Esophagus squamous epithelium (tissue), 5 donors: ENCODE measurements at regions not wholly inside any gene's neighbourhood (a gene's known extent, or its start where the extent isn't known, plus 50 kb on each side); places are given as distances from the start of the nearest gene placed in this dataset.

Experiments used
- DNase-seq: peaks from one replicate; lab custom pipeline; 2025; lab: John Stamatoyannopoulos, UW
- H3K27ac ChIP-seq, 4 donors: fragments of 200-600 bp; sonication (generic); one replicate each; pipeline ENCODE4 v1.5.1; 2016 to 2019; ENCODE audit warnings: mild to moderate bottlenecking in 1 of 4
- H3K27me3 ChIP-seq, 4 donors: fragments of 200-600 bp; sonication (generic); 1 replicate in 3 of 4; 2 replicates in 1 of 4; pipeline versions ENCODE4 v1.5.1 to v1.6.0; 2017 to 2021; ENCODE audit warnings: antibody characterized with exemption in 1 of 4
- H3K36me3 ChIP-seq, 3 donors: fragments of 200-600 bp; sonication (generic); one replicate each; pipeline ENCODE4 v1.5.1; 2016 to 2019
- H3K4me1 ChIP-seq, 3 donors: fragments of 200-600 bp; sonication (generic); one replicate each; pipeline ENCODE4 v1.5.1; 2017 to 2019
- H3K4me3 ChIP-seq, 4 donors: fragments of 200-600 bp; sonication (generic); 1 replicate in 3 of 4; 2 replicates in 1 of 4; pipeline ENCODE4 v1.5.1; 2016 to 2019; ENCODE audit warnings: mild to moderate bottlenecking in 2 of 4, moderate library complexity in 1 of 4
- H3K9me3 ChIP-seq, 3 donors: fragments of 200-600 bp; sonication (generic); one replicate each; pipeline ENCODE4 v1.5.1; 2016 to 2019
- POLR2A ChIP-seq, 4 donors: fragments of 450-650 bp; IDR thresholded peaks; one replicate each; pipeline ENCODE4 v1.6.1; 2017; ENCODE audit warnings: antibody characterized with exemption in 4 of 4, mild to moderate bottlenecking in 4 of 4, moderate library complexity in 3 of 4
- WGBS, 2 donors: methylation state at CpG; one replicate each; pipeline ENCODE4 v1.1.5; 2018; 5-methylcytosine and 5-hydroxymethylcytosine counted together
- intact Hi-C: fragments of 100-400 bp; cut with DNase I; formaldehyde crosslinking; loops from one replicate; pipeline ENCODE4 v1.15.0; 2022
- TF ChIP-seq, protein P1 (sequence below), 6 experiments: fragments of 450-650 bp in 4 of 6; fragments of 200-600 bp in 2 of 6; sonication (generic) in 2 of 6; IDR thresholded peaks; one replicate each; pipeline ENCODE4 v1.5.1; 2016 to 2019; ENCODE audit warnings: antibody characterized with exemption in 6 of 6, mild to moderate bottlenecking in 4 of 6, moderate library complexity in 4 of 6
- donor health status: DM: yes; HTN: yes; CAD: no.

- Histone ChIP-seq H3K9me3 (no peaks in the 10 kb centered on the region), H3K27me3 (no peaks in the 10 kb centered on the region), H3K27ac (no peak overlapping the region), H3K36me3 (no peaks in the 10 kb centered on the region), H3K4me1 (peaks cover 0 to under 1% (median 0%) of the 10 kb centered on the region in 3 donors), H3K4me3 (no peak overlapping the region)
- TF ChIP-seq, protein P1, sequence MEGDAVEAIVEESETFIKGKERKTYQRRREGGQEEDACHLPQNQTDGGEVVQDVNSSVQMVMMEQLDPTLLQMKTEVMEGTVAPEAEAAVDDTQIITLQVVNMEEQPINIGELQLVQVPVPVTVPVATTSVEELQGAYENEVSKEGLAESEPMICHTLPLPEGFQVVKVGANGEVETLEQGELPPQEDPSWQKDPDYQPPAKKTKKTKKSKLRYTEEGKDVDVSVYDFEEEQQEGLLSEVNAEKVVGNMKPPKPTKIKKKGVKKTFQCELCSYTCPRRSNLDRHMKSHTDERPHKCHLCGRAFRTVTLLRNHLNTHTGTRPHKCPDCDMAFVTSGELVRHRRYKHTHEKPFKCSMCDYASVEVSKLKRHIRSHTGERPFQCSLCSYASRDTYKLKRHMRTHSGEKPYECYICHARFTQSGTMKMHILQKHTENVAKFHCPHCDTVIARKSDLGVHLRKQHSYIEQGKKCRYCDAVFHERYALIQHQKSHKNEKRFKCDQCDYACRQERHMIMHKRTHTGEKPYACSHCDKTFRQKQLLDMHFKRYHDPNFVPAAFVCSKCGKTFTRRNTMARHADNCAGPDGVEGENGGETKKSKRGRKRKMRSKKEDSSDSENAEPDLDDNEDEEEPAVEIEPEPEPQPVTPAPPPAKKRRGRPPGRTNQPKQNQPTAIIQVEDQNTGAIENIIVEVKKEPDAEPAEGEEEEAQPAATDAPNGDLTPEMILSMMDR (IDR thresholded peaks at IDR 0.05), result no peak
- TF ChIP-seq POLR2A (IDR thresholded peaks at IDR 0.05), result no peak
- intact Hi-C loops, result no loop called here
- no peak for DNase-seq
- WGBS, 2 donors, result 83 to 95% methylated on average over 3 of the region's 3 CpGs
These were observed 261.9 kb downstream of the GADD45G start for GRCh38 chr9:89866701-89867100.

- no peaks in the 10 kb centered on the region for H3K27me3 ChIP-seq
- H3K4me1 ChIP-seq, result peaks cover 10 to 15% (median 10%) of the 10 kb centered on the region in 3 donors
- no peaks in the 10 kb centered on the region for H3K36me3 ChIP-seq
- 83 to 88% methylated on average over 1 to 4 of the region's 4 CpGs for WGBS, 2 donors
- H3K9me3 ChIP-seq, result no peaks in the 10 kb centered on the region
- H3K4me3 ChIP-seq, result no peak overlapping the region
- no peak for TF ChIP-seq POLR2A (IDR thresholded peaks at IDR 0.05)
- TF ChIP-seq, protein P1 (IDR thresholded peaks at IDR 0.05), result no peak
- H3K27ac ChIP-seq, result no peak overlapping the region
- no peak for DNase-seq
- intact Hi-C loops, result no loop called here
These were observed 263.3 kb downstream of the GADD45G start for GRCh38 chr9:89868100-89868499.

DNA sequence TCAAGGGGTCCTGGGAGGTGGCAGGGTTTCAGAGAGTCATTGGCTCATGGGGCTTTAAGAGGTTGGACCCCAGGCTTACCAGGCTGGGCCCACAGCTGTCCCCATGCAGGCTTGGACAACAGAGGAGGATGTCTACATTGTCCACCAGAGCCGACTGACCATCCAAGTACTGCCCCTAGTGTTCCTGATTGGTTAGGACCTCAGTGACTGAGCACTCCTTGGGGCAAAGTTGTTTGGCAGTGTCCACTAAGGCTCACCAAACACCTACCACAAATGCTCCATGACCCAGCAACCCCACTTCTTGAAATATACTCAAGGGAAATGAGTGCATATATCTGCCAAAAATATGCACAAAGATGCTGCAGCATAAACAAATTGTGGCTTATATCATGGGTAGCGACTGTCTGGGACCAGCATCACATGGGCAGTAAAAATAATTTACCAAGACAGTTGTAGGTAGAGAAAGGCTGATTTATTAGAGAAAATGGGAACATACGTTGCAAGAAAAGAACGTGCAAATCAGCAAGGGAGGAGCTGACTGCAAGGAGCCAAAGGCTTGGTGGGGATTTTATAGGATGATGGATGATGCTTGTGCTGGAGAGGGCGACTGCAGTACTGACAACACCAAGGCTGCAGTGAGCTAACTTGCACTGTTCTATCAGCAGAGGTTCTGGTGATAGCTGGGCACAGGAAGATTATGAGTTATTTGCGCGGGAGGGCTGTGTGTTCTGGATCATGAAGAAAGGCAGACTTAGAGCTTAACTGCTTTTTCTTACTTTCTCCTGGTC is 265.2 kb downstream of the GADD45G start:
- TF ChIP-seq, protein P1 (IDR thresholded peaks at IDR 0.05), result no peak
- no peak for TF ChIP-seq POLR2A (IDR thresholded peaks at IDR 0.05)
- no peak for DNase-seq
- H3K36me3 ChIP-seq, result no peaks in the 10 kb centered on the region
- H3K4me1 ChIP-seq, result peaks cover 26 to 34% (median 29%) of the 10 kb centered on the region in 3 donors
- no peaks in the 10 kb centered on the region for H3K27me3 ChIP-seq
- no peak overlapping the region for H3K4me3 ChIP-seq
- no peak overlapping the region for H3K27ac ChIP-seq
- 64 to 67% methylated on average over 6 to 7 of the region's 7 CpGs for WGBS, 2 donors
- no peaks in the 10 kb centered on the region for H3K9me3 ChIP-seq
- intact Hi-C loops, result no loop called here

GRCh38 chr9:89871871-89872331 is 267.1 kb downstream of the GADD45G start:
- Histone ChIP-seq H3K36me3 (no peaks in the 10 kb centered on the region), H3K9me3 (no peaks in the 10 kb centered on the region), H3K4me3 (no peak overlapping the region), H3K27ac (peak overlapping the region in 1 of 4 donors; percentile 21), H3K4me1 (peaks cover 32 to 47% (median 35%) of the 10 kb centered on the region in 3 donors), H3K27me3 (no peaks in the 10 kb centered on the region)
- intact Hi-C loops, result no loop called here
- WGBS, 2 donors, result 94% methylated on average over 2 to 4 of the region's 5 CpGs
- TF ChIP-seq POLR2A (IDR thresholded peaks at IDR 0.05), result no peak
- TF ChIP-seq, protein P1 (IDR thresholded peaks at IDR 0.05), result no peak
- DNase-seq, result no peak

- TF ChIP-seq, protein P1 (IDR thresholded peaks at IDR 0.05), result no peak
- TF ChIP-seq POLR2A (IDR thresholded peaks at IDR 0.05), result no peak
- no peak for DNase-seq
- no peaks in the 10 kb centered on the region for H3K9me3 ChIP-seq
- no peak overlapping the region for H3K4me3 ChIP-seq
- intact Hi-C loops, result no loop called here
- WGBS, 2 donors, result 39 to 53% methylated on average over 7 of the region's 9 CpGs
- no peaks in the 10 kb centered on the region for H3K36me3 ChIP-seq
- no peaks in the 10 kb centered on the region for H3K27me3 ChIP-seq
- peak overlapping the region in 3 of 4 donors; percentile 21 to 72 (median 66) for H3K27ac ChIP-seq
- H3K4me1 ChIP-seq, result peaks cover 32 to 52% (median 35%) of the 10 kb centered on the region in 3 donors
These were observed 267.7 kb downstream of the GADD45G start for GRCh38 chr9:89872426-89872912.
